ENCODE measurements at regions not wholly inside any gene's neighbourhood (a gene's known extent, or its start where the extent isn't known, plus 50 kb on each side); places are given as distances from the start of the nearest gene placed in this dataset.

DNA sequence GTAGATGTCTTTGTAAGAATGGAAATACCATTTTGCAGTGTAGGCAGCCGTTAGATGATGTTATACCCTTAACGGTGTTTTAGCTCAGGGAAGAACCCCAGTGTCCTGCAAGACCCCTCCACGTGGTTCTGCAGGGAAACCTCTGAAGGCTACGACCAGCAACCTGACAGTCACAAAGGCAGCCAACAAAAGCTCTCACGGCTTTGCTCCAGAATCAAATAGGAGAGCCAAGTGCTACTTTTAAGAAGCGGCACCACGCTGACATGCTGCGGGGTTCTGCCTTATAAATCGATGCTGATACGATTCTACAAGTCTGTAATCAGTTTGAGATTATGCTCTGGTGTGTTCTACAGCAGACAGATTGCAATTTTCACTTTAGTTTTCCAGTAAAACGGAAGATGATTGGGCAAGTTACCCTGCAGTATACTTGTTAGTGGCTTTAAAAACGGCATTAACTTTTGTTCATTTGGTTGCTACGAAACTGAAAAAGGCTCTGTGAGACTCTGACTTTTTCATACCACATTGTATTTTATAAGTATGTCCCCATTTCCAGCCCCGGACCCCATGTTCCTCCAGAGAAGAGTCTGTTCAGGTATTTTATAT is 312.9 kb downstream of the SAMD5 start:
- Histone ChIP-seq H3K4me1 (ENCODE audit: control insufficient read depth, insufficient read depth, low read length) (no peaks in the 10 kb centered on the region), H3K9ac (ENCODE audit: low read depth, low read length) (no peak overlapping the region), H3K27me3 (ENCODE audit: control insufficient read depth, insufficient read depth, low read length) (no peaks in the 10 kb centered on the region), H3K4me3 (ENCODE audit: low read length) (no peak overlapping the region), H3K9me3 (replicated peaks; ENCODE audit: low read length) (no peaks in the 10 kb centered on the region), H3K36me3 (ENCODE audit: insufficient read depth, low read length) (no peaks in the 10 kb centered on the region), H3K4me2 (ENCODE audit: low read length) (no peak overlapping the region)

GRCh38 chr6:147823936-147824335 is 315.4 kb downstream of the SAMD5 start:
- H3K27me3 ChIP-seq (ENCODE audit: control insufficient read depth, insufficient read depth, low read length) = no peaks in the 10 kb centered on the region
- H3K9me3 ChIP-seq (replicated peaks; ENCODE audit: low read length) = no peaks in the 10 kb centered on the region
- no peak overlapping the region for H3K9ac ChIP-seq (ENCODE audit: low read depth, low read length)
- no peaks in the 10 kb centered on the region for H3K4me1 ChIP-seq (ENCODE audit: control insufficient read depth, insufficient read depth, low read length)
- no peak overlapping the region for H3K4me3 ChIP-seq (ENCODE audit: low read length)
- H3K36me3 ChIP-seq (ENCODE audit: insufficient read depth, low read length) = no peaks in the 10 kb centered on the region
- H3K4me2 ChIP-seq (ENCODE audit: low read length) = no peak overlapping the region

- H3K36me3 ChIP-seq (ENCODE audit: insufficient read depth, low read length) = no peaks in the 10 kb centered on the region
- no peak overlapping the region for H3K4me2 ChIP-seq (ENCODE audit: low read length)
- H3K4me3 ChIP-seq (ENCODE audit: low read length) = no peak overlapping the region
- H3K9ac ChIP-seq (ENCODE audit: low read depth, low read length) = no peak overlapping the region
- no peaks in the 10 kb centered on the region for H3K9me3 ChIP-seq (replicated peaks; ENCODE audit: low read length)
- no peaks in the 10 kb centered on the region for H3K27me3 ChIP-seq (ENCODE audit: control insufficient read depth, insufficient read depth, low read length)
- H3K4me1 ChIP-seq (ENCODE audit: control insufficient read depth, insufficient read depth, low read length) = no peaks in the 10 kb centered on the region
Observed at GRCh38 chr6:147825848-147826247, 317.4 kb downstream of the SAMD5 start.

GRCh38 chr6:147826698-147827097 is 318.2 kb downstream of the SAMD5 start:
- Histone ChIP-seq H3K9me3 (replicated peaks; ENCODE audit: low read length) (no peaks in the 10 kb centered on the region), H3K27me3 (ENCODE audit: control insufficient read depth, insufficient read depth, low read length) (no peaks in the 10 kb centered on the region), H3K4me3 (ENCODE audit: low read length) (no peak overlapping the region), H3K4me1 (ENCODE audit: control insufficient read depth, insufficient read depth, low read length) (no peaks in the 10 kb centered on the region), H3K9ac (ENCODE audit: low read depth, low read length) (no peak overlapping the region), H3K4me2 (ENCODE audit: low read length) (no peak overlapping the region), H3K36me3 (ENCODE audit: insufficient read depth, low read length) (no peaks in the 10 kb centered on the region)

DNA sequence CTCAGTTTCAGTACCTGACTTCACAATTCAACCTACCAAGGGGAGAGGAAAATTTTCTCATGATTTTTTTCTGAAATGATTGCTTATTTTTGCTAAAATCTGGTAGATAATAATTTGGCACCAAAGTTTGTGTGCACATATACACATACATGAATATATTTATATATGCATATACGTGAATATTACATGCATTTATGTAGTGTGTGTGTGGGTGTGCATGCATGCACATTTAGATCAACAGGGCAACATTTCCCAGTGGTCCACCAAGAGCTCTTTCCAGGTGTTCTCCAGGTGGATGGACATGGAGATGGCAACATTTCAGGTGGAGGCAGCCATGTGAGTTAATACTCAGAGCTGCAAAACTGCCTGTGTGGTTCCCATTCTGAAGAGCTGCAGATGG is 320.9 kb downstream of the SAMD5 start:
- Histone ChIP-seq H3K4me3 (ENCODE audit: low read length) (no peak overlapping the region), H3K27me3 (ENCODE audit: control insufficient read depth, insufficient read depth, low read length) (no peaks in the 10 kb centered on the region), H3K36me3 (ENCODE audit: insufficient read depth, low read length) (no peaks in the 10 kb centered on the region), H3K9ac (ENCODE audit: low read depth, low read length) (no peak overlapping the region), H3K9me3 (replicated peaks; ENCODE audit: low read length) (no peaks in the 10 kb centered on the region), H3K4me2 (ENCODE audit: low read length) (no peak overlapping the region), H3K4me1 (ENCODE audit: control insufficient read depth, insufficient read depth, low read length) (peaks cover 2% of the 10 kb centered on the region)

- no peaks in the 10 kb centered on the region for H3K36me3 ChIP-seq (ENCODE audit: insufficient read depth, low read length)
- no peak overlapping the region for H3K9ac ChIP-seq (ENCODE audit: low read depth, low read length)
- H3K27me3 ChIP-seq (ENCODE audit: control insufficient read depth, insufficient read depth, low read length) = no peaks in the 10 kb centered on the region
- no peak overlapping the region for H3K4me2 ChIP-seq (ENCODE audit: low read length)
- H3K4me1 ChIP-seq (ENCODE audit: control insufficient read depth, insufficient read depth, low read length) = peaks cover 4% of the 10 kb centered on the region
- no peaks in the 10 kb centered on the region for H3K9me3 ChIP-seq (replicated peaks; ENCODE audit: low read length)
- no peak overlapping the region for H3K4me3 ChIP-seq (ENCODE audit: low read length)
Observed at GRCh38 chr6:147829835-147830234, 321.3 kb downstream of the SAMD5 start.

GRCh38 chr6:147831356-147831755 is 322.9 kb downstream of the SAMD5 start:
- Histone ChIP-seq H3K9me3 (replicated peaks; ENCODE audit: low read length) (no peaks in the 10 kb centered on the region), H3K4me2 (ENCODE audit: low read length) (no peak overlapping the region), H3K4me3 (ENCODE audit: low read length) (no peak overlapping the region), H3K36me3 (ENCODE audit: insufficient read depth, low read length) (no peaks in the 10 kb centered on the region), H3K9ac (ENCODE audit: low read depth, low read length) (no peak overlapping the region), H3K4me1 (ENCODE audit: control insufficient read depth, insufficient read depth, low read length) (peaks cover 4% of the 10 kb centered on the region), H3K27me3 (ENCODE audit: control insufficient read depth, insufficient read depth, low read length) (no peaks in the 10 kb centered on the region)

DNA sequence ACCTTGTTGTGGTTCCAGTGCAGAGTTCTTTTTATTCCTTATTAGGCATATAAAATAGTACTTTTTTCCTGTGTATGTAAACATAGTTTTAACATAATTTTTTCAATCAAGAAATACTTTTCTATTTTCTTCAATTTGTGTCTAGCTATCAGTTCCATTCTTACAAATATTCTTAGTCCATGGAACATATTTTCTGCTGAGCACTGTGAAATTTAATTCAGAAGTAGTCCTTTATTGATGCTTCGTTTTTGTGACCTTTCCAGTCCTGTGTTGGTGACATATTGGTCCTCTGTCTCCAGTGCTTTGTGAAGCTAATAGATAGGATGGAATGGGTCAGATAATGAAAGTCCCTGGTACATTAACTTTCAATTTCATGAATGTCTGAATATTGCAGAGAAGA is 325.1 kb downstream of the SAMD5 start:
- H3K27me3 ChIP-seq (ENCODE audit: control insufficient read depth, insufficient read depth, low read length) = no peaks in the 10 kb centered on the region
- H3K4me3 ChIP-seq (ENCODE audit: low read length) = no peak overlapping the region
- H3K4me2 ChIP-seq (ENCODE audit: low read length) = no peak overlapping the region
- H3K9ac ChIP-seq (ENCODE audit: low read depth, low read length) = no peak overlapping the region
- peaks cover 7% of the 10 kb centered on the region for H3K4me1 ChIP-seq (ENCODE audit: control insufficient read depth, insufficient read depth, low read length)
- H3K9me3 ChIP-seq (replicated peaks; ENCODE audit: low read length) = no peaks in the 10 kb centered on the region
- H3K36me3 ChIP-seq (ENCODE audit: insufficient read depth, low read length) = no peaks in the 10 kb centered on the region

GRCh38 chr6:147834084-147834776 is 325.7 kb downstream of the SAMD5 start:
- Histone ChIP-seq H3K36me3 (ENCODE audit: insufficient read depth, low read length) (no peaks in the 10 kb centered on the region), H3K9me3 (replicated peaks; ENCODE audit: low read length) (no peaks in the 10 kb centered on the region), H3K4me3 (ENCODE audit: low read length) (no peak overlapping the region), H3K4me2 (ENCODE audit: low read length) (no peak overlapping the region), H3K9ac (ENCODE audit: low read depth, low read length) (no peak overlapping the region), H3K27me3 (ENCODE audit: control insufficient read depth, insufficient read depth, low read length) (no peaks in the 10 kb centered on the region), H3K4me1 (ENCODE audit: control insufficient read depth, insufficient read depth, low read length) (peaks cover 7% of the 10 kb centered on the region)

DNA sequence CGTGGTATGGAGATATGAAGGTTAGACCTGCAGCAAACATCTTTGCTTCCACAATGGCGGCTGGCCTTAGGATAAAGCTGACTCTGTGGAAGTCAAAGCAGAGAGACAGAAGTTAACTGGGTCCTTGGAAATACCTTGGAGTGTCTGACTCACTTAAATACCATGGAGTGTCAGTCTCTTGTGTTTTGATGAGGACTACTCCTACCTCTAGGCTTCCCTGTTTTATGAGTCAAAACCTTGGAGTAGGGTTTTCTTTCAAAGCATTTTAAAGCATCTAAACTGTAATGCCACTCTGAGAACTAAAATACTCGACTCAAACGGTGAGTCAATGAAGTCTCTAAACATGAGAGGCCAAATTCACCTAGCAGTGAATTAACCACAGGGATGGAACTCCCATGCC is 329.1 kb downstream of the SAMD5 start:
- no peaks in the 10 kb centered on the region for H3K27me3 ChIP-seq (ENCODE audit: control insufficient read depth, insufficient read depth, low read length)
- no peak overlapping the region for H3K9ac ChIP-seq (ENCODE audit: low read depth, low read length)
- no peaks in the 10 kb centered on the region for H3K9me3 ChIP-seq (replicated peaks; ENCODE audit: low read length)
- H3K4me3 ChIP-seq (ENCODE audit: low read length) = no peak overlapping the region
- H3K36me3 ChIP-seq (ENCODE audit: insufficient read depth, low read length) = no peaks in the 10 kb centered on the region
- H3K4me2 ChIP-seq (ENCODE audit: low read length) = no peak overlapping the region
- peaks cover 7% of the 10 kb centered on the region for H3K4me1 ChIP-seq (ENCODE audit: control insufficient read depth, insufficient read depth, low read length)

DNA sequence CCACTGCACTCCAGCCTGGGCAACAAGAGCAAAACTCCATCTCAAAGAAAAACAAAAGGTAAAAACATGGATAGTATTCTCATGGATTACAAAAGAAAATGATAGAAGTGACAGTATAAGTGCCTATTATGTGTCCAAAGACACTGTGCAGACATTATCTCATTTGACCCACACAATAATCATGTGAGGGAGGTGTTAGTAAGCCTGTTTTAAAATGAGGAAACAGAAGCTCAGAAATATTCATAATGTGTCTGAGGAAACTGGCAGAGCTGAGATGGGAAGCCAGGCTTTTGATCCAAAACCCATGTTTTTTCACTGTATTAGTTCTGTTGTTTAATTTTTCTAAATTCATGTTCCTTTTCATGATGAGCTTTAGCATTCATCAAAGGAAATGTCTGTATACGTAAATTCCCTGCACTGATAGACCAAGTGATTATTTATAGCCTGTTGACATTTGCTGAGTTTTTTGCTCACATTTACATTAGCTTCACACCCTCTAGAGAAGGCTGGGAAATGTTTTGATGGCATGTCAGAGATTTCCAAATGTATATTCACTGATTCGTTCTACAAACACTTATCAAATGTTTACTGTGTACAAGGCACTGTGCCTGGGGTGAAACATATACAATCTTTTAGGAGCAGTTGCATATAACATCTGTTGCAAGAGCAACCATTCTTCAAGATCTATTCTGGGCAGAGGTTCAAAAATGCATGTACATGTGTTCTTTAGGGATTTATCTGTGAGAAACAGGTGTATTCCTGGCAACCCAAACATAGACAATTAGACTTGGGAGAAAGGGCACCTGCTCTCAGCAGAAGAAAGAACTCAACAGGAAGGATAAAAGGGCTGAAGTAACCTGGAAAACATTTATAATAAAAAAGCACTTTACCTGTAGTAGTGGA is 331.5 kb downstream of the SAMD5 start:
- Histone ChIP-seq H3K9ac (ENCODE audit: low read depth, low read length) (no peak overlapping the region), H3K9me3 (replicated peaks; ENCODE audit: low read length) (no peaks in the 10 kb centered on the region), H3K36me3 (ENCODE audit: insufficient read depth, low read length) (no peaks in the 10 kb centered on the region), H3K4me1 (ENCODE audit: control insufficient read depth, insufficient read depth, low read length) (peaks cover 3% of the 10 kb centered on the region), H3K27me3 (ENCODE audit: control insufficient read depth, insufficient read depth, low read length) (no peaks in the 10 kb centered on the region), H3K4me3 (ENCODE audit: low read length) (no peak overlapping the region), H3K4me2 (ENCODE audit: low read length) (no peak overlapping the region)
